IMR-90 (cell line): ENCODE measurements at regions not wholly inside any gene's neighbourhood (a gene's known extent, or its start where the extent isn't known, plus 50 kb on each side); places are given as distances from the start of the nearest gene placed in this dataset.

ENCODE experiments used
- ATAC-seq: fragments of 200-7000 bp; cut with Tn5 transposase; 2 replicates; pipeline ENCODE4 v1.9.1; 2020; ENCODE audit warnings: low read depth, mild to moderate bottlenecking, moderate library complexity
- BruUV-seq: library from RNA; stranded (reverse); fragments of 400-500 nt; replicated peaks from 2 replicates; lab custom pipeline; 2021; lab: Mats Ljungman, UMichigan
- CTCF ChIA-PET: fragments of 300-600 bp; formaldehyde crosslinking; extraction: SDS; loops from one replicate; lab custom pipeline; 2021; ENCODE audit warnings: antibody characterized with exemption; lab: Yijun Ruan, JAX
- POLR2A ChIA-PET: fragments of 300-600 bp; sonication (Branson Sonifier 250); formaldehyde crosslinking; loops from one replicate; lab custom pipeline; 2022; ENCODE audit warnings: antibody characterized with exemption; ENCODE audit not compliant: unreplicated experiment; lab: Charles Lee
- DNase-seq: peaks from one replicate; pipeline ENCODE4 v3.0.0; 2013
- H2AFZ ChIP-seq: replicated peaks from 2 replicates; pipeline ENCODE3; 2013; ENCODE audit warnings: low read length, mild to moderate bottlenecking; ENCODE audit not compliant: poor library complexity
- H2AK5ac ChIP-seq: 2 replicates; pipeline ENCODE4 v1.6.1; 2013; ENCODE audit warnings: low read depth, low read length, inconsistent platforms
- H2AK9ac ChIP-seq: replicated peaks from 2 replicates; pipeline ENCODE3; 2013; ENCODE audit warnings: mild to moderate bottlenecking, low read depth, low read length, moderate library complexity; ENCODE audit not compliant: poor library complexity
- H2BK120ac ChIP-seq: 2 replicates; pipeline ENCODE4 v1.6.1; 2013; ENCODE audit warnings: low read depth, low read length, inconsistent platforms
- H2BK15ac ChIP-seq: 3 replicates; pipeline ENCODE4 v1.6.1; 2013; ENCODE audit warnings: low read depth, low read length, inconsistent platforms
- H2BK20ac ChIP-seq: 2 replicates; pipeline ENCODE4 v1.6.1; 2013; ENCODE audit warnings: low read depth, mild to moderate bottlenecking, inconsistent platforms, low read length, moderate library complexity
- H2BK5ac ChIP-seq: 2 replicates; pipeline ENCODE4 v1.6.1; 2013; ENCODE audit warnings: mild to moderate bottlenecking, low read depth, low read length, inconsistent platforms; ENCODE audit not compliant: poor library complexity, severe bottlenecking
- H3K14ac ChIP-seq: replicated peaks from 2 replicates; pipeline ENCODE4 v1.6.1; 2013; ENCODE audit warnings: low read depth, low read length, inconsistent platforms
- H3K18ac ChIP-seq: 2 replicates; pipeline ENCODE4 v1.6.1; 2013; ENCODE audit warnings: low read depth, low read length, control low read depth
- H3K23ac ChIP-seq: 2 replicates; pipeline ENCODE4 v1.6.1; 2013; ENCODE audit warnings: low read depth, low read length, inconsistent platforms
- H3K27ac ChIP-seq: 2 replicates; pipeline ENCODE4 v1.5.1; 2013; ENCODE audit warnings: mild to moderate bottlenecking, control low read depth, low read length; ENCODE audit not compliant: insufficient read depth
- H3K27me3 ChIP-seq: 2 replicates; pipeline ENCODE4 v1.6.1; 2013; ENCODE audit warnings: low read length; ENCODE audit not compliant: control insufficient read depth, insufficient read depth
- H3K36me3 ChIP-seq: 2 replicates; pipeline ENCODE4 v1.6.1; 2013; ENCODE audit warnings: low read length, mixed read lengths; ENCODE audit not compliant: control insufficient read depth, insufficient read depth
- H3K4ac ChIP-seq: 2 replicates; pipeline ENCODE4 v1.6.1; 2013; ENCODE audit warnings: low read depth, low read length, inconsistent platforms
- H3K4me1 ChIP-seq: 2 replicates; pipeline ENCODE4 v1.6.1; 2013; ENCODE audit warnings: low read length, mixed read lengths; ENCODE audit not compliant: control insufficient read depth, insufficient read depth
- H3K4me2 ChIP-seq: 2 replicates; pipeline ENCODE4 v1.6.1; 2013; ENCODE audit warnings: low read depth, mild to moderate bottlenecking, control low read depth, low read length, moderate library complexity
- H3K4me3 ChIP-seq: 2 replicates; pipeline ENCODE4 v1.5.1; 2013; ENCODE audit warnings: low read depth, mild to moderate bottlenecking, control low read depth, low read length, moderate library complexity; ENCODE audit not compliant: insufficient read depth
- H3K56ac ChIP-seq: 2 replicates; pipeline ENCODE4 v1.6.1; 2013; ENCODE audit warnings: low read length, inconsistent platforms; ENCODE audit not compliant: insufficient read depth; ENCODE audit errors: extremely low read depth
- H3K79me1 ChIP-seq, 2 experiments: 2 replicates each; pipeline ENCODE4 v1.6.1; 2013; ENCODE audit warnings: low read length in 2 of 2, inconsistent platforms in 1 of 2, low read depth in 1 of 2
- H3K9ac ChIP-seq: 2 replicates; pipeline ENCODE4 v1.6.1; 2013; ENCODE audit warnings: low read depth, low read length, control low read depth
- H3K9me1 ChIP-seq: 2 replicates; pipeline ENCODE4 v1.6.1; 2013; ENCODE audit warnings: low read length, inconsistent platforms; ENCODE audit not compliant: insufficient read depth
- H3K9me3 ChIP-seq: 2 replicates; pipeline ENCODE4 v1.6.1; 2013; ENCODE audit warnings: low read length; ENCODE audit not compliant: control insufficient read depth, insufficient read depth
- H4K20me1 ChIP-seq: 2 replicates; pipeline ENCODE4 v1.6.1; 2013; ENCODE audit warnings: low read length, inconsistent platforms; ENCODE audit not compliant: insufficient read depth
- H4K5ac ChIP-seq: 2 replicates; pipeline ENCODE4 v1.6.1; 2013; ENCODE audit warnings: mild to moderate bottlenecking, low read depth, low read length, control low read depth
- H4K8ac ChIP-seq, 2 experiments: 2 replicates each; pipeline ENCODE4 v1.6.1; 2013; ENCODE audit warnings: low read depth in 2 of 2, low read length in 2 of 2, control low read depth in 1 of 2, inconsistent platforms in 1 of 2
- H4K91ac ChIP-seq: 2 replicates; pipeline ENCODE4 v1.6.1; 2013; ENCODE audit warnings: low read depth, low read length, inconsistent platforms; ENCODE audit not compliant: insufficient read depth
- CHD1 ChIP-seq: IDR thresholded peaks from 2 replicates; pipeline ENCODE4 v1.6.1; 2012; ENCODE audit warnings: low read depth, low read length, improper control_type of control experiment
- POLR2A ChIP-seq: IDR thresholded peaks from 2 replicates; pipeline ENCODE4 v1.6.1; 2012; ENCODE audit warnings: mild to moderate bottlenecking, low read depth, low read length
- WGBS, 2 experiments: methylation state at CpG; one replicate each; pipeline versions ENCODE4 v1.1.5 to v1.1.7; 2013; ENCODE audit warnings: missing lambda C conversion rate in 2 of 2; ENCODE audit not compliant: insufficient read length in 1 of 2; ENCODE audit errors: extremely low coverage in 2 of 2; 5-methylcytosine and 5-hydroxymethylcytosine counted together
- dilution Hi-C: fragments of 300-500 bp; cut with HindIII; formaldehyde crosslinking; loops from one replicate; pipeline ENCODE4 v1.14.3; 2018; ENCODE audit warnings: low sequenced_read_pairs; ENCODE audit not compliant: unreplicated experiment
- in situ Hi-C: fragments of 300-500 bp; cut with MboI; formaldehyde crosslinking; loops from 3 replicates; pipeline ENCODE4 v1.14.3; 2019; ENCODE audit warnings: low sequenced_read_pairs, inconsistent platforms, mixed read lengths
- intact Hi-C: fragments of 100-400 bp; cut with micrococcal nuclease; formaldehyde crosslinking; loops from 2 replicates; pipeline ENCODE4 v1.10.0; 2022

GRCh38 chr2:128714851-128715312 is 396.2 kb upstream of the HS6ST1 start:
- no peak overlapping the region for H4K5ac ChIP-seq
- 90% methylated on average over 2 of the region's 6 CpGs; no CpG with 5 or more reads in 1 of the 2 experiments for WGBS, 2 experiments
- intact Hi-C loops, result no loop called here

More at GRCh38 chr2:128714851-128715312, 396.2 kb upstream of the HS6ST1 start:
- dilution Hi-C loops (no loop called here), in situ Hi-C loops (no loop called here)
- Histone ChIP-seq H3K14ac (no peak overlapping the region), H3K27me3 (peaks cover 18% of the 10 kb centered on the region), H2AFZ (no peak overlapping the region), H4K91ac (no peak overlapping the region), H3K36me3 (no peaks in the 10 kb centered on the region), H3K79me1 (no peaks in the 10 kb centered on the region), H3K23ac (no peak overlapping the region), H3K9ac (no peak overlapping the region), H3K27ac (no peak overlapping the region), H3K4me1 (no peaks in the 10 kb centered on the region), H2AK5ac (no peak overlapping the region), H2BK120ac (no peak overlapping the region), H3K4ac (no peak overlapping the region), H3K9me1 (no peaks in the 10 kb centered on the region), H3K18ac (no peak overlapping the region), H3K56ac (no peak overlapping the region), H2BK20ac (no peak overlapping the region), H2BK15ac (no peak overlapping the region), H2BK5ac (no peak overlapping the region), H3K4me2 (no peak overlapping the region), H2AK9ac (no peak overlapping the region), H3K4me3 (no peak overlapping the region), H4K8ac (no peak overlapping the region), H4K20me1 (no peaks in the 10 kb centered on the region), H3K9me3 (no peaks in the 10 kb centered on the region)
- CTCF ChIA-PET, result no interaction called here
- ATAC-seq (no peak), DNase-seq (no peak)
- BruUV-seq, result no TSS peak
- POLR2A ChIA-PET, result no interaction called here
- TF ChIP-seq CHD1 (no peak), POLR2A (no peak)
